Neural progenitor cell (in vitro differentiated cells): ENCODE measurements at regions not wholly inside any gene's neighbourhood (a gene's known extent, or its start where the extent isn't known, plus 50 kb on each side); places are given as distances from the start of the nearest gene placed in this dataset.
A peak's percentile ranks its signal among the peaks of the same experiment; 100 is the strongest.

Source experiments
- DNase-seq: peaks from one replicate; pipeline ENCODE4 v3.0.0-alpha.2; 2016; ENCODE audit warnings: low spot score
- H2AFZ ChIP-seq: fragments of 200-600 bp; sonication (generic); replicated peaks from 2 replicates; pipeline ENCODE4 v1.6.1; 2016; ENCODE audit warnings: antibody characterized with exemption
- H3F3A ChIP-seq: fragments of 200-600 bp; sonication (generic); 2 replicates; pipeline ENCODE4 v1.6.1; 2016; ENCODE audit warnings: antibody characterized with exemption, low read depth
- H3K27ac ChIP-seq: fragments of 200-600 bp; sonication (generic); 2 replicates; pipeline ENCODE4 v1.5.1; 2016; ENCODE audit warnings: mild to moderate bottlenecking
- H3K27me3 ChIP-seq: fragments of 200-600 bp; sonication (generic); 2 replicates; pipeline ENCODE4 v1.6.1; 2016; ENCODE audit warnings: mild to moderate bottlenecking, moderate library complexity
- H3K36me3 ChIP-seq: fragments of 200-600 bp; sonication (generic); 2 replicates; pipeline ENCODE4 v1.5.1; 2016
- H3K4me1 ChIP-seq: fragments of 200-600 bp; sonication (generic); 2 replicates; pipeline ENCODE4 v1.6.1; 2016; ENCODE audit warnings: mixed run types
- H3K4me2 ChIP-seq: fragments of 200-600 bp; sonication (generic); 2 replicates; pipeline ENCODE4 v1.6.1; 2016
- H3K4me3 ChIP-seq: fragments of 200-600 bp; sonication (generic); 2 replicates; pipeline ENCODE4 v1.5.1; 2016
- H3K79me2 ChIP-seq: fragments of 200-600 bp; sonication (generic); 2 replicates; pipeline ENCODE4 v1.6.1; 2016; ENCODE audit warnings: low read depth
- H3K9ac ChIP-seq: fragments of 200-600 bp; sonication (generic); 2 replicates; pipeline ENCODE4 v1.6.1; 2016
- H3K9me3 ChIP-seq: fragments of 200-600 bp; sonication (generic); 2 replicates; pipeline ENCODE4 v1.5.1; 2016; ENCODE audit warnings: low read depth
- H4K20me1 ChIP-seq: fragments of 200-600 bp; sonication (generic); 2 replicates; pipeline ENCODE4 v1.6.1; 2016; ENCODE audit warnings: low read depth
- H3K27ac Mint-ChIP-seq: 3 replicates; pipeline ENCODE4 v1.8.0; 2021; ENCODE audit warnings: mixed read lengths
- H3K27me3 Mint-ChIP-seq: 2 replicates; pipeline ENCODE4 v1.8.0; 2022; ENCODE audit warnings: low read depth, mild to moderate bottlenecking, inconsistent platforms, moderate library complexity, mixed read lengths; ENCODE audit not compliant: insufficient read depth
- H3K36me3 Mint-ChIP-seq: 3 replicates; pipeline ENCODE4 v1.8.0; 2021; ENCODE audit warnings: mixed read lengths
- H3K4me1 Mint-ChIP-seq: 3 replicates; pipeline ENCODE4 v1.8.0; 2021; ENCODE audit warnings: mixed read lengths
- H3K4me3 Mint-ChIP-seq: 3 replicates; pipeline ENCODE4 v1.8.0; 2021; ENCODE audit warnings: mild to moderate bottlenecking, moderate library complexity, mixed read lengths
- H3K9me3 Mint-ChIP-seq: 3 replicates; pipeline ENCODE4 v1.8.0; 2020; ENCODE audit warnings: mixed read lengths
- CTCF ChIP-seq: fragments of 200-600 bp; sonication (generic); IDR thresholded peaks from 2 replicates; pipeline ENCODE4 v1.5.1; 2017; ENCODE audit warnings: antibody characterized with exemption, mild to moderate bottlenecking
- EZH2 ChIP-seq: fragments of 200-600 bp; sonication (generic); IDR thresholded peaks from 2 replicates; pipeline ENCODE4 v1.6.1; 2017; ENCODE audit warnings: antibody characterized with exemption, mild to moderate bottlenecking, moderate library complexity
- EZH2phosphoT487 ChIP-seq: fragments of 200-600 bp; sonication (generic); IDR thresholded peaks from 2 replicates; pipeline ENCODE4 v1.6.1; 2017; ENCODE audit warnings: antibody characterized with exemption

GRCh38 chr14:61107869-61108493 is 126.9 kb downstream of the SLC38A6 start:
- Histone ChIP-seq H3K9me3 (no peaks in the 10 kb centered on the region), H3K79me2 (no peaks in the 10 kb centered on the region), H3K27me3 (no peaks in the 10 kb centered on the region), H3K9ac (no peak overlapping the region), H3K27ac (no peak overlapping the region), H3K36me3 (no peaks in the 10 kb centered on the region), H3F3A (peaks cover 8% of the 10 kb centered on the region), H3K4me1 (peaks cover 32% of the 10 kb centered on the region), H3K4me2 (no peak overlapping the region), H3K4me3 (no peak overlapping the region), H2AFZ (no peak overlapping the region), H4K20me1 (no peaks in the 10 kb centered on the region)
- TF ChIP-seq EZH2 (no peak), EZH2phosphoT487 (no peak), CTCF (no peak)
- Mint-ChIP-seq H3K27ac (no peak overlapping the region), H3K36me3 (peaks cover 1% of the 10 kb centered on the region), H3K4me3 (no peak overlapping the region), H3K27me3 (peaks cover 7% of the 10 kb centered on the region), H3K9me3 (peaks cover 7% of the 10 kb centered on the region), H3K4me1 (peaks cover 53% of the 10 kb centered on the region)
- no peak for DNase-seq

GRCh38 chr14:61106959-61107641 is 126.1 kb downstream of the SLC38A6 start:
- peaks cover 58% of the 10 kb centered on the region for H3K4me1 Mint-ChIP-seq
- H3K4me3 ChIP-seq, result no peak overlapping the region
- TF ChIP-seq EZH2, result no peak
- no peak for TF ChIP-seq EZH2phosphoT487
- TF ChIP-seq CTCF, result peak; percentile 39
- peaks cover 8% of the 10 kb centered on the region for H3F3A ChIP-seq
- H3K36me3 ChIP-seq, result no peaks in the 10 kb centered on the region
- H3K27me3 Mint-ChIP-seq, result peaks cover 6% of the 10 kb centered on the region
- no peak overlapping the region for H3K4me2 ChIP-seq
- no peaks in the 10 kb centered on the region for H3K27me3 ChIP-seq
- no peaks in the 10 kb centered on the region for H3K9me3 ChIP-seq
- peaks cover under 1% of the 10 kb centered on the region for H3K9me3 Mint-ChIP-seq
- no peak overlapping the region for H2AFZ ChIP-seq
- no peak overlapping the region for H3K27ac ChIP-seq
- peaks cover 1% of the 10 kb centered on the region for H3K36me3 Mint-ChIP-seq
- H4K20me1 ChIP-seq, result no peaks in the 10 kb centered on the region
- H3K9ac ChIP-seq, result no peak overlapping the region
- DNase-seq, result no peak
- H3K4me1 ChIP-seq, result peaks cover 41% of the 10 kb centered on the region
- no peak overlapping the region for H3K27ac Mint-ChIP-seq
- no peaks in the 10 kb centered on the region for H3K79me2 ChIP-seq
- no peak overlapping the region for H3K4me3 Mint-ChIP-seq

GRCh38 chr14:61106271-61106958 is 125.4 kb downstream of the SLC38A6 start:
- Histone ChIP-seq H3K4me2 (no peak overlapping the region), H3K9ac (no peak overlapping the region), H3K4me1 (peaks cover 44% of the 10 kb centered on the region), H3K36me3 (no peaks in the 10 kb centered on the region), H3K4me3 (no peak overlapping the region), H3K9me3 (no peaks in the 10 kb centered on the region), H3K79me2 (no peaks in the 10 kb centered on the region), H3K27ac (no peak overlapping the region), H3F3A (peaks cover 8% of the 10 kb centered on the region), H2AFZ (no peak overlapping the region), H4K20me1 (no peaks in the 10 kb centered on the region), H3K27me3 (no peaks in the 10 kb centered on the region)
- no peak overlapping the region for H3K4me3 Mint-ChIP-seq
- DNase-seq, result no peak
- TF ChIP-seq EZH2phosphoT487, result no peak
- no peak for TF ChIP-seq EZH2
- TF ChIP-seq CTCF, result no peak
- H3K9me3 Mint-ChIP-seq, result no peaks in the 10 kb centered on the region
- H3K27ac Mint-ChIP-seq, result no peak overlapping the region
- peaks cover 1% of the 10 kb centered on the region for H3K36me3 Mint-ChIP-seq
- peaks cover 60% of the 10 kb centered on the region for H3K4me1 Mint-ChIP-seq
- H3K27me3 Mint-ChIP-seq, result peaks cover 6% of the 10 kb centered on the region
